Dermis blood vessel endothelial cell (primary cell): ENCODE measurements at regions not wholly inside any gene's neighbourhood (a gene's known extent, or its start where the extent isn't known, plus 50 kb on each side); places are given as distances from the start of the nearest gene placed in this dataset.

ENCODE experiments used
- DNase-seq: peaks from one replicate; pipeline ENCODE4 v3.0.0; 2010

GRCh38 chr9:14428781-14429230 is 114.9 kb upstream of the NFIB start:
- DNase-seq = peak; percentile 89

GRCh38 chr9:14427419-14427818 is 113.5 kb upstream of the NFIB start:
- no peak for DNase-seq

- DNase-seq = no peak
Observed at GRCh38 chr9:14424983-14425382, 111.0 kb upstream of the NFIB start.

- no peak for DNase-seq
Observed at GRCh38 chr9:14424289-14424688, 110.3 kb upstream of the NFIB start.

GRCh38 chr9:14423815-14424261 is 109.9 kb upstream of the NFIB start:
- peak; percentile 70 for DNase-seq

- no peak for DNase-seq
Observed at GRCh38 chr9:14421291-14421690, 107.3 kb upstream of the NFIB start.

GRCh38 chr9:14418941-14419937 is 105.3 kb upstream of the NFIB start:
- DNase-seq = no peak

GRCh38 chr9:14418301-14418940 is 104.5 kb upstream of the NFIB start:
- DNase-seq = no peak

GRCh38 chr9:14417237-14417636 is 103.3 kb upstream of the NFIB start:
- DNase-seq = no peak

GRCh38 chr9:14415947-14416346 is 102.0 kb upstream of the NFIB start:
- DNase-seq = no peak

- no peak for DNase-seq
Observed at GRCh38 chr9:14413812-14414211, 99.9 kb upstream of the NFIB start.

- no peak for DNase-seq
Observed at GRCh38 chr9:14412775-14413174, 98.8 kb upstream of the NFIB start.

- no peak for DNase-seq
Observed at GRCh38 chr9:14406463-14406862, 92.5 kb upstream of the NFIB start.

GRCh38 chr9:14405176-14405706 is 91.3 kb upstream of the NFIB start:
- peak; percentile 51 for DNase-seq

- DNase-seq = no peak
Observed at GRCh38 chr9:14403081-14403480, 89.1 kb upstream of the NFIB start.

- no peak for DNase-seq
Observed at GRCh38 chr9:14402583-14402982, 88.6 kb upstream of the NFIB start.

- no peak for DNase-seq
Observed at GRCh38 chr9:14401911-14402310, 88.0 kb upstream of the NFIB start.

- peak; percentile 93 for DNase-seq
Observed at GRCh38 chr9:14400658-14400995, 86.7 kb upstream of the NFIB start.

GRCh38 chr9:14399756-14400657 is 86.1 kb upstream of the NFIB start:
- no peak for DNase-seq

- no peak for DNase-seq
Observed at GRCh38 chr9:14398473-14398872, 84.5 kb upstream of the NFIB start.

- DNase-seq = no peak
Observed at GRCh38 chr9:14396171-14396570, 82.2 kb upstream of the NFIB start.

GRCh38 chr9:14395317-14396082 is 81.6 kb upstream of the NFIB start:
- DNase-seq = no peak
